Neutrophil (primary cell): ENCODE measurements at regions not wholly inside any gene's neighbourhood (a gene's known extent, or its start where the extent isn't known, plus 50 kb on each side); places are given as distances from the start of the nearest gene placed in this dataset.
"Not testable (repeated sequence)": the region's sequence is repeated elsewhere in the genome, so short reads cannot be mapped to it uniquely, and the experiment has no call there.

Source experiments
- H3K27ac ChIP-seq: fragments of 200-600 bp; sonication (generic); 2 replicates; pipeline ENCODE4 v1.5.1; 2016; ENCODE audit warnings: mild to moderate bottlenecking, moderate library complexity
- H3K27me3 ChIP-seq: fragments of 200-600 bp; sonication (generic); 2 replicates; pipeline ENCODE4 v1.6.0; 2016; ENCODE audit warnings: mild to moderate bottlenecking
- H3K36me3 ChIP-seq: fragments of 200-600 bp; sonication (generic); 2 replicates; pipeline ENCODE4 v1.5.1; 2017
- H3K4me1 ChIP-seq, 2 experiments: fragments of 200-600 bp in 1 of 2; sonication (generic) in 1 of 2; 1 replicate in 1 of 2; 2 replicates in 1 of 2; pipeline versions ENCODE4 v1.5.1 to v1.6.1; 2013 to 2016; ENCODE audit warnings: low read depth in 1 of 2, low read length in 1 of 2, mild to moderate bottlenecking in 1 of 2, moderate library complexity in 1 of 2; ENCODE audit not compliant: control insufficient read depth in 1 of 2, insufficient read depth in 1 of 2
- H3K4me3 ChIP-seq, 2 experiments: fragments of 200-600 bp in 1 of 2; sonication (generic) in 1 of 2; 1 replicate in 1 of 2; 2 replicates in 1 of 2; pipeline ENCODE4 v1.5.1; 2013 to 2016; ENCODE audit warnings: low read depth in 1 of 2, low read length in 1 of 2, mild to moderate bottlenecking in 1 of 2, moderate library complexity in 1 of 2
- H3K9me3 ChIP-seq: fragments of 200-600 bp; sonication (generic); 2 replicates; pipeline ENCODE4 v1.5.1; 2016
- CTCF ChIP-seq: fragments of 200-600 bp; sonication (generic); IDR thresholded peaks from 2 replicates; pipeline ENCODE4 v1.5.1; 2016; ENCODE audit warnings: antibody characterized with exemption

- Histone ChIP-seq H3K9me3 (no peaks in the 10 kb centered on the region), H3K4me3 (no peak overlapping the region), H3K27ac (no peak overlapping the region), H3K36me3 (no peaks in the 10 kb centered on the region), H3K4me1 (no peaks in the 10 kb centered on the region), H3K27me3 (peaks cover 100% of the 10 kb centered on the region)
- no peak for TF ChIP-seq CTCF
These were observed 318.9 kb downstream of the FAM72C start for GRCh38 chr1:143652744-143653428.

- H3K36me3 ChIP-seq, result no peaks in the 10 kb centered on the region
- peaks cover 93% of the 10 kb centered on the region for H3K27me3 ChIP-seq
- TF ChIP-seq CTCF, result no peak
- no peak overlapping the region for H3K27ac ChIP-seq
- H3K9me3 ChIP-seq, result no peaks in the 10 kb centered on the region
- H3K4me3 ChIP-seq, result no peak overlapping the region
- no peaks in the 10 kb centered on the region for H3K4me1 ChIP-seq
These were observed 319.6 kb downstream of the FAM72C start for GRCh38 chr1:143652187-143652586.

GRCh38 chr1:143651350-143651992 is 320.3 kb downstream of the FAM72C start:
- no peaks in the 10 kb centered on the region for H3K36me3 ChIP-seq
- no peaks in the 10 kb centered on the region for H3K9me3 ChIP-seq
- no peak overlapping the region for H3K4me3 ChIP-seq
- TF ChIP-seq CTCF, result no peak
- H3K27me3 ChIP-seq, result peaks cover 93% of the 10 kb centered on the region
- H3K4me1 ChIP-seq, result no peaks in the 10 kb centered on the region
- no peak overlapping the region for H3K27ac ChIP-seq

- not testable (repeated sequence) for H3K9me3 ChIP-seq
- H3K27me3 ChIP-seq, result peaks cover 87% of the 10 kb centered on the region
These were observed 327.8 kb downstream of the FAM72C start for GRCh38 chr1:143644035-143644434.

GRCh38 chr1:143643148-143643885 is 328.5 kb downstream of the FAM72C start:
- no peak for TF ChIP-seq CTCF
- H3K4me3 ChIP-seq, result no peak overlapping the region

More at GRCh38 chr1:143644035-143644434, 327.8 kb downstream of the FAM72C start:
- not testable (repeated sequence) for H3K36me3 ChIP-seq, H3K4me3 ChIP-seq, H3K4me1 ChIP-seq, H3K27ac ChIP-seq

GRCh38 chr1:143625886-143626285 is 345.9 kb downstream of the FAM72C start:
- TF ChIP-seq CTCF, result no peak
- no peak overlapping the region for H3K4me3 ChIP-seq

More at GRCh38 chr1:143643148-143643885, 328.5 kb downstream of the FAM72C start:
- Histone ChIP-seq H3K4me1 (no peaks in the 10 kb centered on the region), H3K36me3 (no peaks in the 10 kb centered on the region), H3K27me3 (peaks cover 79% of the 10 kb centered on the region), H3K9me3 (no peaks in the 10 kb centered on the region), H3K27ac (no peak overlapping the region)

More at GRCh38 chr1:143625886-143626285, 345.9 kb downstream of the FAM72C start:
- Histone ChIP-seq H3K27me3 (peaks cover 28% of the 10 kb centered on the region), H3K27ac (no peak overlapping the region), H3K36me3 (no peaks in the 10 kb centered on the region), H3K4me1 (no peaks in the 10 kb centered on the region), H3K9me3 (no peaks in the 10 kb centered on the region)
